ENCODE measurements at regions not wholly inside any gene's neighbourhood (a gene's known extent, or its start where the extent isn't known, plus 50 kb on each side); places are given as distances from the start of the nearest gene placed in this dataset.

- no peaks in the 10 kb centered on the region for H3K9me3 Mint-ChIP-seq
These were observed 95.0 kb downstream of the KLF12 start for GRCh38 chr13:74039154-74039553.

DNA sequence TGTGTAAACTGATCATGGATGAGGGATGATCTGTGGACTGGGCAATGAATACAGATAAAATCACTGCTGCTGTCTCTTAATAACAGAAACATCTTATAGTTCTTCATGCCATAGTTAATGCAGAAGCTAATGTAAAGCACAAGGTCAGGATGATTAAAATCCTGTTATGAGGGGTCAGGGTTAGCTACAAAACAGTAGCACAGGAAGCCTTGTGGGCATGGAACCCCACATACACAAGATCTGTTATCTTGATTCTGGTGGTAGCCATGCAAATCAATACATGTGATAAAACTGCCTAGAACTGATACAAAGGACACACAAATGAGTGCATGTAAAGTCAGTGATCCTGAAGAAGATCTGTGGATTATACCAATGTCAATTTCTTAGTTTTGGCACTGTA lies 96.4 kb downstream of the KLF12 start:
- no peak for DNase-seq (ENCODE audit: low spot score)
- H3K9me3 Mint-ChIP-seq, result no peaks in the 10 kb centered on the region

More at GRCh38 chr13:74039154-74039553, 95.0 kb downstream of the KLF12 start:
- Mint-ChIP-seq H3K27ac (no peak overlapping the region), H3K4me1 (ENCODE audit: low read depth) (peaks cover 13% of the 10 kb centered on the region), H3K36me3 (ENCODE audit: low read depth) (no peaks in the 10 kb centered on the region), H3K4me3 (no peak overlapping the region), H3K27me3 (ENCODE audit: insufficient read depth) (no peaks in the 10 kb centered on the region)
- DNase-seq (ENCODE audit: low spot score), result no peak
- intact Hi-C loops (cut with micrococcal nuclease), result no loop called here

DNA sequence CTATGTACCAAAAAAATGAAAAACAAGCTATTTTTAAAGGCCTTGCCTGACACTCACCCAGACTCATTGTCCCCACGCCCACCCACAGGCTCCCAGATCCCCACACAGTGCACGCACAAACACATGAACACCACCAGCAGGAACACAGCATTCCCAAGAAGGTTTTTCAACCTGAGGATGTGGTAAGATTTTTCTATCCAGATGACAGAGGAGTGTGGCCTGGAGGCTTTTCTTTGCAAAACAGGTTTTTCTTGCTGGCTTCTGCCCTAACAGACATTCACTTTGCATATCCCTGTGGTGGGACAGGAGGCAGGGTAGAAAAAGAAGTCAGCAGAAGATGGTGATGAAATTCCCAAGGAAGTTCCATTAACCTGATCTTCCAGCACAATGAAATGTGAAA lies 97.8 kb downstream of the KLF12 start:
- Mint-ChIP-seq H3K36me3 (ENCODE audit: low read depth) (no peaks in the 10 kb centered on the region), H3K9me3 (no peaks in the 10 kb centered on the region), H3K27me3 (ENCODE audit: insufficient read depth) (no peaks in the 10 kb centered on the region), H3K4me1 (ENCODE audit: low read depth) (peaks cover 13% of the 10 kb centered on the region), H3K4me3 (no peak overlapping the region), H3K27ac (no peak overlapping the region)
- DNase-seq (ENCODE audit: low spot score), result no peak
- intact Hi-C loops (cut with micrococcal nuclease), result no loop called here

More for the DNA sequence above, 96.4 kb downstream of the KLF12 start:
- H3K4me3 Mint-ChIP-seq, result no peak overlapping the region
- no peaks in the 10 kb centered on the region for H3K27me3 Mint-ChIP-seq (ENCODE audit: insufficient read depth)
- no peak overlapping the region for H3K27ac Mint-ChIP-seq
- no peaks in the 10 kb centered on the region for H3K36me3 Mint-ChIP-seq (ENCODE audit: low read depth)
- intact Hi-C loops (cut with micrococcal nuclease), result no loop called here
- H3K4me1 Mint-ChIP-seq (ENCODE audit: low read depth), result peaks cover 13% of the 10 kb centered on the region

GRCh38 chr13:74035896-74036295 lies 98.3 kb downstream of the KLF12 start:
- H3K9me3 Mint-ChIP-seq, result no peaks in the 10 kb centered on the region
- H3K27ac Mint-ChIP-seq, result no peak overlapping the region
- intact Hi-C loops (cut with micrococcal nuclease), result no loop called here
- H3K27me3 Mint-ChIP-seq (ENCODE audit: insufficient read depth), result no peaks in the 10 kb centered on the region
- no peak overlapping the region for H3K4me3 Mint-ChIP-seq
- no peak for DNase-seq (ENCODE audit: low spot score)
- H3K4me1 Mint-ChIP-seq (ENCODE audit: low read depth), result peaks cover 13% of the 10 kb centered on the region
- no peaks in the 10 kb centered on the region for H3K36me3 Mint-ChIP-seq (ENCODE audit: low read depth)

DNA sequence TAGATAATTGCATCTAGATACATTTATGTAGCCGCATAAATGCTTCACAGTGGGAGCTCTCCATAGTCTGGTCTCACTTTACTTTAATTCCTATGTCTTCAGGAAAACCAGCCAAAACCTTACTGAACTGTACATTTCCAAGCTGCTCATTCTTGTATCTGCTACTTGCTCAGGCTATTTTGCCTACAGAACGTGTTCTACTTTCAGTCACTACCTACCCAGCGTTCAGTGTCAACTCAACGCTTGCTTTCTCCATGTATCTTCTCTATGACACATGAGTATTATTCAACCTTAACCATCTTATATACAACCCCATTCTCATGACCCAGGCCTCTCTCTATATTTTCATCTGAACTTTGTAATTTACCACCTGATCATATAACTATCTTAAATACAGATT lies 101.9 kb downstream of the KLF12 start:
- Mint-ChIP-seq H3K36me3 (ENCODE audit: low read depth) (no peaks in the 10 kb centered on the region), H3K27me3 (ENCODE audit: insufficient read depth) (no peaks in the 10 kb centered on the region), H3K9me3 (no peaks in the 10 kb centered on the region), H3K27ac (no peak overlapping the region), H3K4me1 (ENCODE audit: low read depth) (peaks cover 9% of the 10 kb centered on the region), H3K4me3 (no peak overlapping the region)
- DNase-seq (ENCODE audit: low spot score), result no peak
- intact Hi-C loops (cut with micrococcal nuclease), result no loop called here

GRCh38 chr13:74027161-74027779 lies 106.9 kb downstream of the KLF12 start:
- peak overlapping the region; percentile 45 for H3K27ac Mint-ChIP-seq
- H3K36me3 Mint-ChIP-seq (ENCODE audit: low read depth), result peaks cover 18% of the 10 kb centered on the region
- no peaks in the 10 kb centered on the region for H3K27me3 Mint-ChIP-seq (ENCODE audit: insufficient read depth)
- peak overlapping the region; percentile 9 for H3K4me3 Mint-ChIP-seq
- intact Hi-C loops (cut with micrococcal nuclease), result loop anchor here (2.0 to 5.0 kb wide), 2 partner anchors 36 to 40 kb away; no protein-coding TSS in a partner anchor
- DNase-seq (ENCODE audit: low spot score), result no peak
- H3K4me1 Mint-ChIP-seq (ENCODE audit: low read depth), result peaks cover 28% of the 10 kb centered on the region
- H3K9me3 Mint-ChIP-seq, result peaks cover 15% of the 10 kb centered on the region

DNA sequence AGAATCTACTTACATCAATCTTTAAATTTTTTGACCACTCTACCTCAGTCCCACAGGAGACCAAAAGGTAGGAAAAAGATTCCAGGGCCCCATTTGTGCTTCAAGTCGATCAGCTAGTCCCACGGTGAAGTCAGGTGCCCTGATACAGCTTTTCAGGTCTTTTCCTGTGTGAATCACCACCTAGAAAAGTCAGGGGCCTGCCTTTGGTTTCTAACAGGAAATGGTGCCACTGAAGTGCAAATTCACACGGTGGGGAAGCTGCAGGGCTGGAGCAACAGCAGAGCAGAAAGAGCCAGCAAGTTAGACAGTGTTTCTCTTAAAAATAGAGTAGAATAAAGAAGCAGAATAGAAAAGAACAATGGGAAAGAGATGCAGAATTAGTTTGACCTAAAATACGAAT lies 107.5 kb downstream of the KLF12 start:
- Mint-ChIP-seq H3K36me3 (ENCODE audit: low read depth) (peaks cover 21% of the 10 kb centered on the region), H3K27me3 (ENCODE audit: insufficient read depth) (no peaks in the 10 kb centered on the region), H3K9me3 (peaks cover 19% of the 10 kb centered on the region), H3K4me3 (peak overlapping the region; percentile 57), H3K27ac (peak overlapping the region; percentile 67), H3K4me1 (ENCODE audit: low read depth) (peaks cover 28% of the 10 kb centered on the region)
- peak; percentile 51 for DNase-seq (ENCODE audit: low spot score)
- intact Hi-C loops (cut with micrococcal nuclease), result loop anchor here (2.0 to 5.0 kb wide), 2 partner anchors 36 to 39 kb away; no protein-coding TSS in a partner anchor

DNA sequence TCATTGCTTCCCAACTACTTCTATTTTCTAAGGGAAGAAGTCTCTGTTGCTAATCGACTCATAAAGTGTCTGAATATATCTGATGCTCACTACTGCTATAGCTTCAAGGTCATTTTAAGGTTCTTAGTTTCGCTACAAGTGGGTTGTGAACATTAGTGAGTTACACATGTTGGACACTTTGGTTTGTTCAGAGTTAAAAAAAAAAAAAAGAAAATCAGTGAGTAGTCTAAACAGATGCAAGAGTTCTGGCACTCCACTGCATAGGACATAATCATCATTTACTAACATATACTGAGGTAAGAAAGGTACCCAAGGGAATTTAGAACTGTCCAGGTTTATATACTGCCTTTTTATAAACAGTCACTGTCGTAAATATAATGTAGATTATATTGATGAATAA lies 108.8 kb downstream of the KLF12 start:
- no peaks in the 10 kb centered on the region for H3K27me3 Mint-ChIP-seq (ENCODE audit: insufficient read depth)
- no peak for DNase-seq (ENCODE audit: low spot score)
- peaks cover 24% of the 10 kb centered on the region for H3K9me3 Mint-ChIP-seq

DNA sequence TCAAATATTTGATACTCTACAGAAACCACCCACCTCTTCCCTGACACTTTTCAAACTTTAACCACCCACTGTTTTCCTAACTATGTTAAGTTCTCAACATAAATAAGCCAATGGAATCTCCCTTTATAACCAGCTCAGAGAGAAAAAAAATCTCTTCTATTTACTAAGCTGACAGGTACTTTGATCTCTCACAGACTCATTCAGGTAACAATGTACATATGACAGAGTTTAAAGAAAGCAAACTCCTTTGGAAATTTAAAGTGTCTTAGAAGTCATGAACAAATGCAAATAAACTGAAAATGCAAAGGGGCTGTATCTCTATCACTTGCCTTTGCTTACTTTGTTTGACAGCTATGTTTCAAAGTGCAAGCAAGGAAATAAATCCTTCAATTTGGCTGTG lies 109.3 kb downstream of the KLF12 start:
- Mint-ChIP-seq H3K36me3 (ENCODE audit: low read depth) (peaks cover 26% of the 10 kb centered on the region), H3K4me3 (no peak overlapping the region), H3K9me3 (peaks cover 26% of the 10 kb centered on the region), H3K4me1 (ENCODE audit: low read depth) (peaks cover 28% of the 10 kb centered on the region), H3K27ac (peak overlapping the region; percentile 16), H3K27me3 (ENCODE audit: insufficient read depth) (no peaks in the 10 kb centered on the region)
- DNase-seq (ENCODE audit: low spot score), result no peak
- intact Hi-C loops (cut with micrococcal nuclease), result loop anchor here (5.0 kb wide), 1 partner anchor 38 kb away; no protein-coding TSS in a partner anchor

More for the DNA sequence above, 108.8 kb downstream of the KLF12 start:
- intact Hi-C loops (cut with micrococcal nuclease), result loop anchor here (5.0 kb wide), 1 partner anchor 38 kb away; no protein-coding TSS in a partner anchor
- Mint-ChIP-seq H3K4me3 (no peak overlapping the region), H3K27ac (no peak overlapping the region), H3K36me3 (ENCODE audit: low read depth) (peaks cover 24% of the 10 kb centered on the region), H3K4me1 (ENCODE audit: low read depth) (peaks cover 28% of the 10 kb centered on the region)

DNA sequence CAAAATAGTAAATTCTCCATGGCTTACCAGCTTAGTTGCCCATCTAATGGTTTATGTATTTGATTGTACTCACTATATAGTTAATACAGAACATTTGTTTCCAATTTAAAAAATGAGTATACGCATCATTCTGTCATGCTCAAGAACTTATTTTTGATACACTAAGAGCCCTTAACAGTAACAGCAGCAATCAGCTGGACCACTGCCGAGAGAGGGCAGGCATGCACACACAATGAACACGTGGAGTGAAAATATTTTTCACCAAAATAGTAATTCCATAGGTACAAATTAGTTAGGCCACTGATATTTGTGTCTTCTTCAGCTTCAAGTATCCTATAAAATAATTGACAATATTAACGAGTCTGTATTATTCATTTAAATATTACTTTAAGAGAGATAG lies 109.9 kb downstream of the KLF12 start:
- Mint-ChIP-seq H3K4me3 (no peak overlapping the region), H3K27me3 (ENCODE audit: insufficient read depth) (no peaks in the 10 kb centered on the region), H3K4me1 (ENCODE audit: low read depth) (peaks cover 28% of the 10 kb centered on the region), H3K27ac (no peak overlapping the region), H3K9me3 (peaks cover 26% of the 10 kb centered on the region), H3K36me3 (ENCODE audit: low read depth) (peaks cover 26% of the 10 kb centered on the region)
- no peak for DNase-seq (ENCODE audit: low spot score)
- intact Hi-C loops (cut with micrococcal nuclease), result no loop called here

GRCh38 chr13:74023484-74023883 lies 110.7 kb downstream of the KLF12 start:
- H3K4me3 Mint-ChIP-seq, result no peak overlapping the region
- peaks cover 26% of the 10 kb centered on the region for H3K9me3 Mint-ChIP-seq
- peaks cover 26% of the 10 kb centered on the region for H3K36me3 Mint-ChIP-seq (ENCODE audit: low read depth)
- H3K27ac Mint-ChIP-seq, result no peak overlapping the region
- H3K27me3 Mint-ChIP-seq (ENCODE audit: insufficient read depth), result no peaks in the 10 kb centered on the region
- H3K4me1 Mint-ChIP-seq (ENCODE audit: low read depth), result peaks cover 28% of the 10 kb centered on the region
- no peak for DNase-seq (ENCODE audit: low spot score)
- intact Hi-C loops (cut with micrococcal nuclease), result no loop called here

GRCh38 chr13:74021505-74021904 lies 112.7 kb downstream of the KLF12 start:
- Mint-ChIP-seq H3K4me3 (no peak overlapping the region), H3K9me3 (peaks cover 26% of the 10 kb centered on the region), H3K27ac (no peak overlapping the region), H3K36me3 (ENCODE audit: low read depth) (peaks cover 27% of the 10 kb centered on the region), H3K4me1 (ENCODE audit: low read depth) (peaks cover 12% of the 10 kb centered on the region), H3K27me3 (ENCODE audit: insufficient read depth) (no peaks in the 10 kb centered on the region)
- DNase-seq (ENCODE audit: low spot score), result no peak
- intact Hi-C loops (cut with micrococcal nuclease), result no loop called here

- peaks cover 20% of the 10 kb centered on the region for H3K9me3 Mint-ChIP-seq
These were observed 116.2 kb downstream of the KLF12 start for GRCh38 chr13:74018062-74018431.

More at GRCh38 chr13:74018062-74018431, 116.2 kb downstream of the KLF12 start:
- H3K27ac Mint-ChIP-seq, result no peak overlapping the region
- intact Hi-C loops (cut with micrococcal nuclease), result no loop called here
- H3K4me1 Mint-ChIP-seq (ENCODE audit: low read depth), result no peaks in the 10 kb centered on the region
- H3K27me3 Mint-ChIP-seq (ENCODE audit: insufficient read depth), result no peaks in the 10 kb centered on the region
- H3K36me3 Mint-ChIP-seq (ENCODE audit: low read depth), result peaks cover 17% of the 10 kb centered on the region
- H3K4me3 Mint-ChIP-seq, result no peak overlapping the region
- DNase-seq (ENCODE audit: low spot score), result no peak
